GM12891 (cell line): ENCODE measurements at regions not wholly inside any gene's neighbourhood (a gene's known extent, or its start where the extent isn't known, plus 50 kb on each side); places are given as distances from the start of the nearest gene placed in this dataset.
"Not testable (repeated sequence)": the region's sequence is repeated elsewhere in the genome, so short reads cannot be mapped to it uniquely, and the experiment has no call there.

ENCODE experiments used
- DNase-seq: peaks from one replicate; pipeline ENCODE4 v3.0.0; 2011; ENCODE audit warnings: low spot score; ENCODE audit not compliant: insufficient read length
- FAIRE-seq: peaks from 2 replicates; lab custom pipeline; 2011; peaks lifted over from hg19 to GRCh38; lab: Jason Lieb, UNC
- PAX5 ChIP-seq: IDR thresholded peaks from 2 replicates; pipeline ENCODE4 v1.6.1; 2011; ENCODE audit warnings: low read length, moderate library complexity, mild to moderate bottlenecking; ENCODE audit not compliant: insufficient read depth, severe bottlenecking
- POLR2A ChIP-seq: IDR thresholded peaks from 2 replicates; pipeline ENCODE4 v1.6.1; 2011; ENCODE audit warnings: low read depth, low read length, control low read depth
- POLR2AphosphoS5 ChIP-seq: IDR thresholded peaks from 2 replicates; pipeline ENCODE4 v1.6.1; 2011; ENCODE audit warnings: low read depth, low read length, control low read depth
- POU2F2 ChIP-seq: IDR thresholded peaks from 2 replicates; pipeline ENCODE4 v1.6.1; 2011; ENCODE audit warnings: low read depth, mild to moderate bottlenecking, control low read depth, low read length, moderate library complexity
- SPI1 ChIP-seq: IDR thresholded peaks from 2 replicates; pipeline ENCODE4 v1.6.1; 2011; ENCODE audit warnings: low read depth, low read length, control low read depth
- TAF1 ChIP-seq: IDR thresholded peaks from 2 replicates; pipeline ENCODE4 v1.6.1; 2011; ENCODE audit warnings: low read depth, low read length, control low read depth

DNA sequence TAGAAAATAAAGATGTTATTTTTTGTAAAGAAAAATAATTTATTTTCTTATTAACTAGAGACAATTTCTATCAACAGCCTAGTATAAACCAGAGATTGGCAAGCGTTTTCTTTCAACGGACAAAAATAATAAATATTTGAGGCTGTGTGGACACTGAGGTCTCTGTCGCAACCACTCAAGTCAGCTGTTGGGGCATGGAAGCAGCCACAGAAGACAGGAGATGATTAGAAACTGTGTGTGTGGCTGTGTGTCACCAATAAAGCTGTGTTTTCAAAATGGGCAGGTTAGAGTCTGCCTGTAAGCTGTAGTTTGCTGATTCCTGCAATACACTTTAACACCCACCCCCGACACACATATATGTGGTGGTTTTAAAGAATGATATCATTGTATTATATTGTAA lies 200.6 kb upstream of the HMCN1 start:
- TF ChIP-seq POU2F2 = no peak
- TF ChIP-seq POLR2AphosphoS5 = no peak
- no peak for TF ChIP-seq TAF1
- no peak for TF ChIP-seq PAX5
- TF ChIP-seq SPI1 = no peak
- TF ChIP-seq POLR2A = no peak
- DNase-seq (no peak), FAIRE-seq (no peak)

DNA sequence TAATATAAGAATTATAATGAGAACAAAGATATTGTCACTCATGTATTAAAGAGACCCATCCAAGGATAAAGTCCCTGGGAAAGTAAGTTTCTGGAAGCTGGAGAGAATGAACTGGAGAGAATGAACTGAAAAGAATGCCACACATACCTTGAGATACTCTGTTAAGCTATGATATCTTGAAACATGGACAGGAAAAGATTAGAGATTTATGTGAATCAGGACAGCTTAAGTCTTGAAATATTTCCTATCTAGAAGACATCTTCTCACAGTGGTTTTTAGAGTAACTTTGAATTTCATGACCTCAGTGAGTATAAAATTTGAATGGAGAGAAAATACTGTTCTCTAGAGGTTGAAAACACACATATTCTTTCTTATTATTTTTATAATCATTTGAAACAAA lies 201.3 kb upstream of the HMCN1 start:
- no peak for TF ChIP-seq SPI1
- TF ChIP-seq PAX5 = no peak
- no peak for TF ChIP-seq POLR2A
- no peak for TF ChIP-seq TAF1
- FAIRE-seq (no peak), DNase-seq (no peak)

DNA sequence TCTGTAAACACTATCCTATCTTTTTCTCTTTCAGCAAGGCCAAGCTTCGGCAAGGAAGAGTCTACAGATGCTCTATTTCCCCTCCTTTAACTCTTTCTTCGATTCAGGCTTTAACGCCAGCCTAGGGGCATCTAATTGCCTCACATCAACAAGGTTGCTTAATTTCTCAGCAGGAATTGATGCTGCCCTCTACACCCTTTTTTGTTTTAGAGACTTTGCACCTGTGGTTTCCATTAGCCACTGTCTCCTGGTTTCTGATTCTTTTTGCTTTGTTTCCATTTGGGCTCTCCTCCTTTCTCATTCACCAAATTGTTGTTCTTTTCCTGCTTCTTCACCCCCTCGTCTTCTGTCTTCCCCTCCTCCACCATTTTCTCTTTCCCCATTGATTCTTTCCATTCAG lies 202.4 kb upstream of the HMCN1 start:
- DNase-seq = no peak
- no peak for FAIRE-seq
- TF ChIP-seq POU2F2 = no peak
- TF ChIP-seq SPI1 = no peak
- TF ChIP-seq POLR2A = no peak
- TF ChIP-seq PAX5 = no peak
- no peak for TF ChIP-seq TAF1
- no peak for TF ChIP-seq POLR2AphosphoS5

DNA sequence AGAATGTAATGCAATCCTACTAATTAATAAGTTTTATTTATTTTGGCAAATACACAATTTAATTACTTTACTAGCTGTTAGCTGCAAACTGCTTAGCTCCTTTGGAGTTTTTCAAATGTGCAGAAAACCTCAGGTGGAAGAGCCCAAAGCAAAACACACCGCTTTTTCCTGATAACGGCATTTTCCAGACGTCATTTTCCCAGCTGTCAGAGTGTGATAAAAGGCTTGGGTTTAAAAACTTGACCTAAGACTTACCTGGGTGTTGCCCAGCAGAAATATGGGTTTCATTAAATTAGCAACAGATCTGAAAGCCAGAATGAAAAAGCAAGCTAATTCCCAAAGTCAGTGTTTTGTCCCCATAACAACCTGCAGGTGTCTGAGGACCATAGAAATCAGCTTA lies 204.0 kb upstream of the HMCN1 start:
- FAIRE-seq = no peak
- TF ChIP-seq POU2F2 (no peak), PAX5 (no peak)

DNA sequence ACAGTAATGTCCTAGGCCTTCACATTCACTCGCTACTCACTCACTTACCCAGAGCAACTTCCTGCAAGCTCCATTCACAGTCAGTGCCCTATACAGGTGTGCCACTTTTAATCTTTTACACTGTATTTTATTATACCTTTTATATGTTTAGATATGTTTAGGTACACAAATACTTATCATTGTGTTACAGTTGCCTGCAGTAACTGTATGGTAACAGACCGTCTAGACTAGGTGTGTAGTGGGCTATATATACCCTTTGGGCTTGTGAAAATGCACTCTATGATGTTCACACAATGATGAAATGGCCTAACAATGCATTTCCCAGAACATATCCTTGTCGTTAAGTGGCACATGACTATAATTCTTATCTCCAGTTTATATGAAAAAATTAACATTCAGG lies 204.5 kb upstream of the HMCN1 start:
- DNase-seq = no peak
- no peak for FAIRE-seq
- TF ChIP-seq PAX5 (no peak), SPI1 (no peak), TAF1 (no peak), POU2F2 (no peak), POLR2AphosphoS5 (no peak), POLR2A (no peak)

More for the DNA sequence above, 204.0 kb upstream of the HMCN1 start:
- no peak for DNase-seq

DNA sequence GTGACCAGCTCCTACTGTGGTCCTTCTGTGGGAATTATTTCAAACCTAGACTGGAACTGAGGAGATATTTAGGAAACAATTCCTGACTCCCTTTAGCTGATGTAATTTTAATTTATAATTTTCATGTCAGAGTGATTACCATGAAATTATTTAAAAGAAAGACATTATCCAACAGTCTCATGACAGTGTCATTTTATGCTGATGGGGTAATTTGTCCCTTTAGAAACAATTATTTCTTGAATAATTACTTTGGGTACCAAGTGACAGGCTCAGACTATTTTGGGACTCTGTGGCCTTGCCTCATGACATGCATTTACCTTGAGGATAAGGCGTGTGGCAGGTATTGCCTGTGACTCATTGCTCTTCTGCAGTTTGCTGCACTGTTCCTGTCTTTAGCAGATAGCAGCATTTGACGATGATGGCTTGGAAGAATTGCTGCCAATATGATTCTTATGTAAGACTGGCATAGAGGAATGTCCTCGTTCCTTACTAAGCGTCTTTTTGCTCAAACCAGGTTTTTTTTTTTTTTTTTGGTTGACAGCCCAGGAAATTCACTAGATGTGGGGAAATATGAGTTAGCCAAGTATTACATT lies 206.0 kb upstream of the HMCN1 start:
- DNase-seq = no peak
- TF ChIP-seq PAX5 (no peak), TAF1 (no peak), POLR2A (no peak), POLR2AphosphoS5 (no peak), SPI1 (no peak), POU2F2 (no peak)
- FAIRE-seq = no peak

DNA sequence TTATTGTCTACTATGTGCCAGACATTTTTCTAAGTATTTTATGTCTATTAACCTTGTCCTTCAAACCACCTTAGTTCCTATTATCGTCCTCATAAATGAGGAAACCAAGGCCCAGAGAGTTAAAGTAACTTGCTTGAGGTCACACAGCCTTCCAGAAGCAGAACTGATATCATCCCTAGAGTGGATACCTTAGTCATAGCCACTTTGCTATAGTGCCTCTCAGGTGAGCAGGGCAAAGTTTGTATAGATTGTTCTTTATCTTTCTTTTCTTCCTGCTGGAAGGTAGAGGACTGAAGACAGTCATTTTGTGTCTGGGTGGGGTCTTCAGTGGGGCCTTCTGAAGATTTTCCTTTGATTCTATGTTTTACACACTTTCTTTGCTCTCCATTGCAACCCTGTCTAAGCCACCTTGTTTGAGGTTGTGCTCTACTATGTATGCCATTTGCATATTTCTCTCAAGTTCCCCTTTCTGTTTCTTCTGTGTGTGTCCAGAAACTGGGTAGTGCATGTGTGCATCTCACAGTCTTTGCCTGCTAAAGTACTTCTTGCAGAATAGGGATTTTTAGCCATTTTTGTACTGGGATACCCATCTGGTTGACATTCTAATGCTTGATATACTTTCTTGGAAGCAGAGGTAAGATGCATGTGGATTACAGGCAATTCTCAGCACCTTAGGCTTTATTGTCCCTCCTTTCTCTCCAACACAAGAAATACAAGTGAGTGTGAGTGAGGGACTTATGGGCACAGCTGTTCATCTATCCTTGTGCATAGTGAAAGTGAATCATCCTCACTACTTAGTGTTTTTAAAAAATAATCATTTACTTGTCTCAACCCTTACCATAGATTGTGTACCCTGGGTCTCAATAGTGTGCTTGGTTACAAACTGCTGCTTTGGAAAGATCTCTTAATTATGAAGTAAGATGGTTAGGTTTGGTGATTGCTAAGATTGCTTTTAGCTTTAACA lies 207.6 kb upstream of the HMCN1 start:
- peak; percentile 67 for TF ChIP-seq SPI1
- peak; percentile 98 for TF ChIP-seq POU2F2
- no peak for TF ChIP-seq POLR2A
- peak; percentile 9 for DNase-seq

DNA sequence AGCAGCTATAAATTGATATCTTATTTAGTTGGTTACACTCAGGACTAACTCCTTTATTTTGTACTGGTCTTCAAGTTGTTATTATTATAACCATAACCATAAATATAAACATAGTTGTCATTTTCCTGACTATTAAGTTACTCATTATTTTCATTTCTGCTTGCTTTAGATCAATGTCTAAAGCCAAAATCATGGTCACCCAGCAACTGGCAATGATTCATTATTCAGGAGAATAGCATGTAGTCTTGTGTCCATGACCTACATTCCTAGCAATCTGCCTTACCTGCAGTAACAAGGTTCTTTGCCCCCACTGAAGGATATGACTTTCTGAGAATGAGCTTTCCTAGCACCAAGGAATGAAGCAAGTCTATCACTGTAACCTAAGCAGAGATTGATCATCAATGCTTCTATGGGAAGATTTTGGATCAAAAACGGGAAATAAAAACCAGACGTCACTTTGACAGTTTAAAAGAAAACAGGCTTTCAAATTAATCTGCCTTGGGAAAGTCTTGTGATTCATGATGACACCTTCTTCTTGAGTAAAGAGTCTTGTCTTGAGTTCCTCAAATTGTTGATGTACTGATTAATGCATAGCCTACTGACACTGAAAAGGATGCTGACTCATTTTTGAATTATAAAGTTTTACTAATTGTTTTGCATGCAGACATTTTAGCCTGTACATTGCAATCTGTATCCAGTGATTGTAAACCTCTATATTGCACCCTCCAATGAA lies 203.3 kb upstream of the IVNS1ABP start:
- no peak for DNase-seq
- no peak for FAIRE-seq
- TF ChIP-seq SPI1 (peak; percentile 32), POU2F2 (no peak)

More for the DNA sequence above, 207.6 kb upstream of the HMCN1 start:
- FAIRE-seq = peak; percentile 90

DNA sequence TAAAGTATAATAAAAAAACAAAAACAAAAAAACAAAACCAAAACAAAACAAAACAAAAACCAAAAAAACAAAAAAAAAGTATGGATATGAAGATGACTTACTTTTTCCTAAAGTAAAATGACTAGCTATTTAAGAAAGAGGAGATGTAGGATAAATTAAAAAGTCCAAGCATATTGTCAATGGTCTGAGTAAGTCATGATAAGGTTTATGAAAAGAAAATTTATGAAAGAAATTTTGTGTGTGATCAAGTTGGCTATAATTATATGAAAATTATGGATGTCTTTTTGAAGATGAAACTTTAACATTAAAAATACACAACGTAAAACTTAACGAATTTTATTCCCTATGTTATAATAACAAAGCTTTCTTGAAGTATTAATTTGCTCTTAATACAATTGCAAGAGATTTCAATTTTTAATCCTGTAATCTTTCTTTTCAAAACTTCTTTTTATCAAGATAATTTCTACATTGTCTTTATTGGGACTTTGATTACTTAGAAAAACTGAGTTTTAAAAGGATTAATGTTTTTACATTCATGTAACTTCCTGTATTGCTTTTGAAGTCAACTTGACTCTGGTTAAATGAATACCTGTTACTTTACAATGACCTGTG lies 200.9 kb upstream of the IVNS1ABP start:
- no peak for DNase-seq
- no peak for FAIRE-seq
- TF ChIP-seq PAX5 = no peak
- TF ChIP-seq POU2F2 = no peak
- TF ChIP-seq POLR2AphosphoS5 = no peak
- TF ChIP-seq TAF1 = no peak
- no peak for TF ChIP-seq POLR2A
- TF ChIP-seq SPI1 = no peak

DNA sequence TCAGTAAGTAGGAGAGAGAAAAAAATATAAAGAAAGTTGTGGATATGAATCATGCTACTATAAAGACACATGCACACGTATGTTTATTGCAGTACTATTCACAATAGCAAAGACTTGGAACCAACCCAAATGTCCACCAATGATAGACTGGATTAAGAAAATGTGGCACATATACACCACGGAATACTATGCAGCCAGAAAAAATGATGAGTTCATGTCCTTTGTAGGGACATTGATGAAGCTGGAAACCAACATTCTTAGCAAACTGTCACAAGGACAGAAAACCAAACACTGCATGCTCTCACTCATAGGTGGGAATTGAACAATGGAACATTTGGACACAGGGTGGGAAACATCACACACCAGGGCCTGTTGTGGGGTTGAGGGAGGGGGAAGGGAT lies 200.3 kb upstream of the IVNS1ABP start:
- FAIRE-seq = not testable (repeated sequence)

More for the DNA sequence above, 200.3 kb upstream of the IVNS1ABP start:
- DNase-seq = not testable (repeated sequence)
